AG04449 (cell line): ENCODE measurements at regions not wholly inside any gene's neighbourhood (a gene's known extent, or its start where the extent isn't known, plus 50 kb on each side); places are given as distances from the start of the nearest gene placed in this dataset.

Experiments
- CTCF ChIA-PET: fragments of 350-600 bp; formaldehyde crosslinking; extraction: SDS; loops from one replicate; lab custom pipeline; 2021; ENCODE audit warnings: antibody characterized with exemption; lab: Yijun Ruan, JAX
- POLR2A ChIA-PET: fragments of 400-600, 350-600 bp; formaldehyde crosslinking; extraction: SDS; loops from one replicate; lab custom pipeline; 2020; ENCODE audit warnings: antibody characterized with exemption, inconsistent platforms; lab: Yijun Ruan, JAX
- DNase-seq: peaks from one replicate; pipeline ENCODE4 v3.0.0-alpha.2; 2010; ENCODE audit warnings: low read depth, low spot score
- H3K4me3 ChIP-seq: 2 replicates; pipeline ENCODE4 v1.5.1; 2011; ENCODE audit warnings: low read depth, mild to moderate bottlenecking, control low read depth, low read length
- CTCF ChIP-seq: IDR thresholded peaks from one replicate; pipeline ENCODE4 v1.5.1; 2011; ENCODE audit warnings: mild to moderate bottlenecking, moderate library complexity, low read length, control low read depth, inconsistent platforms; ENCODE audit not compliant: insufficient read depth; ENCODE audit errors: missing control alignments

DNA sequence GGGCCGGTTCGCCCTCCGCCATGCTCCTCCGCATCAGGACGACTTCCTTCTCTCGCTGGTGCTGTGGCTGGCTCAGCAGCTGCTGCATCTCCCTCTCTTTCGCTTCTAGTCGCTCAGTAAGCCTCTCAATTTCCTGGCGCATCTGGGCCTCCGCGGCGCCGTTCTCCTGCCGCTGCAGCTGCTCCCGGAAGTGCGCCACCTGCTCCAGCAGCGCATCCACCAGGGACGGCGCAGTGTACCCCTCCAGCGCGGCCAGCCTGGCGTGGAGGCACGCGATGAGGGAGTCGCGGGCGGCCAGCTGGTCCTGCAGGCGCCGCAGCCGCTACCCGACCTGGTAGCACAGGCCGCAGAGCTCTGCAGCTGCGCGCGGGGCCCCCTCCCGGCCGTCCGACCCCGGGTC lies 97.4 kb upstream of the MED14 start:
- TF ChIP-seq CTCF: no peak
- ChIA-PET POLR2A (no interaction called here), CTCF (interaction anchor here (0.6 kb wide), 1 partner anchor 8 kb away, joined by 3 read pairs; no protein-coding TSS in a partner anchor)
- no peak overlapping the region for H3K4me3 ChIP-seq
- no peak for DNase-seq

DNA sequence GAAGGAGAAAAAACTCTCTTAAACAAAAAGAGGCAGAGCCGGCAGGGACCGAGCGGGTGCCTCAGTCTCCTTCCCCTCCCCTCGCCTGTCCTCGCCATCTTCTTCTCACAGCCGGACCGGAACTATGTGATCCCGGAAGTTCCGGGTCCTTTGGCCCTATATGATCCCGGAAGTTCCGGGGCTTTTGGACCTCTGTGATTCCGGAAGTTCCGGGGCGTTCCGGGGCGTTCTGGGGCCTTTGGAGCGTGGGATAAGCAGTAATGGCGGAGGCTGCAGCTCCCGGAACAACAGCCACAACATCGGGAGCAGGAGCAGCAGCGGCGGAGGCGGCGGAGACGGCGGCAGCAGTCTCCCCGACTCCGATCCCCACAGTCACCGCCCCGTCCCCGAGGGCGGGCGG lies 98.9 kb upstream of the MED14 start:
- H3K4me3 ChIP-seq: no peak overlapping the region
- ChIA-PET CTCF (no interaction called here), POLR2A (no interaction called here)
- no peak for DNase-seq
- no peak for TF ChIP-seq CTCF

- POLR2A ChIA-PET: no interaction called here
These were observed 100.2 kb upstream of the MED14 start for GRCh38 chrX:40835526-40835925.

GRCh38 chrX:40843643-40844042 lies 108.3 kb upstream of the MED14 start:
- no peak for DNase-seq
- CTCF ChIA-PET: interaction anchor here (1.3 to 2.0 kb wide), 2 partner anchors 35 to 49 kb away, joined by 4 to 5 read pairs; no protein-coding TSS in a partner anchor
- POLR2A ChIA-PET: no interaction called here
- no peak for TF ChIP-seq CTCF
- H3K4me3 ChIP-seq: no peak overlapping the region

More at GRCh38 chrX:40835526-40835925, 100.2 kb upstream of the MED14 start:
- TF ChIP-seq CTCF: no peak
- no peak overlapping the region for H3K4me3 ChIP-seq
- no peak for DNase-seq
- CTCF ChIA-PET: no interaction called here

DNA sequence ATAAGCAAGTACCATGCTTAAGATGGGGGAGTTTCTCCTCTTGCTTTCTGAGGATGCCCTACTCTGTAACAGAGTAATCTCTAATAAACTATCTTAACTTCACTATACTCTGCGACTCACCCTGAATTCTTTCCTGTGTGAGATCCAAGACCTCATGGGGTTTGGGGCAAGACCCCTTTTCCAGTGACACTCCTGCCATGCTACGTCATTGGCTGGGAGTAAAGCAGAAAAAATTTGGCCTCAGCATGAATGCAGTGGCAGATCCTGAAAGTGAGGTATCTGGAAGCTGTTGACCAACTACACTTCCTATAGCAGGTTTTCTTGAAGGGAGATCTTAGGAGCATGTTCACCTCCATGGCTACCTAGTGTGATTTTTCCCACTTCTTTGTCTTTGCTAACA lies 109.1 kb upstream of the MED14 start:
- no peak overlapping the region for H3K4me3 ChIP-seq
- DNase-seq: no peak
- no peak for TF ChIP-seq CTCF
- CTCF ChIA-PET: interaction anchor here (1.3 kb wide), 1 partner anchor 34 kb away, joined by 4 read pairs; no protein-coding TSS in a partner anchor
- POLR2A ChIA-PET: no interaction called here

DNA sequence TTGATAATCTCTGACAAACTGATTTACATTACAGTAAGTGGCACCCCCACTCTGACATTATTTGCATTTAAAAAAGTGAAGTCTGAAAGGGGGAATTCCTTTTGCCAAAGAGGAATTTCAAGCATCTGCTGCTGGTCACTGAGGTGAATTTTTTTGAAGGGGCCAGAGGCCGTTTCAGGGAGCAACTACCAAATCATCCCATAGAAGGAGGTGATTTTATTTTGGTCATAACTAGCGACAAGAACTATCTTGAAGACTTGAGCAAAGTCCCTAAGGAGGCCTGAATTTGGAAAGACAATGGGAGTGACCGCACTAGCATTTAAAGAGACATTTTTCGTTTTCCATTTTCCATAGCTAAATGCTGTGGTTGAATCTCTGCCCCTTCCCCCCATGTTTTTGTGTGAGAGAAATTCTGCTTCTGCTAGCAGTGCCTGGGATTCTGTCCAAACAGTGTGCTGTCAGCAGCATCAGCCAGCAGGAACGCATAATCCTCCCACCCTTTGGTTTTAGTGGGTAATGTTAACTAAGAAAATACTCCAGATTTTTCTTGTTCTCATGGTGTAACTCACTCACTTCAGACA lies 110.1 kb upstream of the MED14 start:
- DNase-seq: peak; percentile 76
- TF ChIP-seq CTCF: no peak
- ChIA-PET POLR2A (no interaction called here), CTCF (interaction anchor here (2.0 kb wide), 1 partner anchor 31 kb away, joined by 5 read pairs; no protein-coding TSS in a partner anchor)
- H3K4me3 ChIP-seq: peak overlapping the region; percentile 6; the same call in 1 of the 2 replicates
